ENCODE measurements at regions not wholly inside any gene's neighbourhood (a gene's known extent, or its start where the extent isn't known, plus 50 kb on each side); places are given as distances from the start of the nearest gene placed in this dataset.

DNA sequence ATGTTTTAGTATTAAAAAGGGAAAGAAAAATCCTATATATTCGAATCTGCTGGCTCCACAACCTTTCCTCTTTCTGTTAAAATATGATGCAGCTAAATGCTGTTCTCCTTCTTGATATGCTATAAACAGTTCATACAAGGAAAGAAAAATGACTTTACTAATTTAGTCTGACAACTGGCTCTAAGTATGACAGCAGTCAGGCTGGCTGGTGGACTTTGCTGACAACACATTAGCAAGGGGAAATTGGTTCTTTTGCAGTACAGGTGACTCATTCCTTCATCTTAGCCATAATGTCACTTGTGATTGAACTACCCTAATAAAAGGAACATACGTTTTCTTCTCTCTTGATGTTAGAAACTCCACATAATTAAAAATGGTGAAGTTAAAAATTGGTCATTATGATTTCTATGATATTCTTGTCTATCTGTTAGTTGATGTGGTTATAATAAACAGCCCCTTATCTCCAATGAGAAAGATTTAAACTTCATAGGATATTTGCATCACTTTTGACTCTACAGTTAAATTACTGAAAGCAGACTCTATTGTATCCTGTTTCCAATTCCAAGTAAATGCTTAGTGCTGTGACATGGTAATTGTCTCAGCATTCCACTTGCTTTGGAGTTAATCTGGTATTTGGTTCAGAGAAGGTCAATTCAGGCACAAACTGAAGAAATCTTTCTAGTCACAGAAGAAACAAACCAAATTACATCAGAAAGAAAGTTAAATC lies 315.3 kb upstream of the GULP1 start:
- Mint-ChIP-seq H3K4me1 (ENCODE audit: low read depth) (no peaks in the 10 kb centered on the region), H3K36me3 (ENCODE audit: insufficient read depth) (no peaks in the 10 kb centered on the region), H3K27me3 (ENCODE audit: low read depth) (no peaks in the 10 kb centered on the region), H3K9me3 (no peaks in the 10 kb centered on the region), H3K4me3 (no peak overlapping the region)
- DNase-seq (no peak), ATAC-seq (no peak)

DNA sequence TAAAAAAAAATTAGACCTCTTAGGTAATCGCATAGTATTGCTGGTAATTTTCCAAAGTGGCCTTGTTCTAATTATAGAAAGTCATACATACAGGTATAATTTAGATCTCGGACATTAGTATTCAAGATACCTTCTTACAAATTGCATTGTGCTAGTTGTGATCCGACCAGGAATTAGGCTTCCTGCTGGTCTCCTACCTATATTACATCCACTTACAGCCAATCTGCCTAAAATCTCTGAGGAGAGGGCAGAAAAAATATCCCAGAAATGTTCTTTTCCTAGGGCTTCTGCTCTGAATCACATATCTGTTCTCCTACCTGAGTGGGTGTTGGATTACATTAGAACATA lies 314.7 kb upstream of the GULP1 start:
- H3K9me3 Mint-ChIP-seq, result no peaks in the 10 kb centered on the region
- ATAC-seq (no peak), DNase-seq (no peak)
- H3K4me1 Mint-ChIP-seq (ENCODE audit: low read depth), result no peaks in the 10 kb centered on the region
- no peaks in the 10 kb centered on the region for H3K36me3 Mint-ChIP-seq (ENCODE audit: insufficient read depth)
- no peaks in the 10 kb centered on the region for H3K27me3 Mint-ChIP-seq (ENCODE audit: low read depth)
- no peak overlapping the region for H3K4me3 Mint-ChIP-seq

DNA sequence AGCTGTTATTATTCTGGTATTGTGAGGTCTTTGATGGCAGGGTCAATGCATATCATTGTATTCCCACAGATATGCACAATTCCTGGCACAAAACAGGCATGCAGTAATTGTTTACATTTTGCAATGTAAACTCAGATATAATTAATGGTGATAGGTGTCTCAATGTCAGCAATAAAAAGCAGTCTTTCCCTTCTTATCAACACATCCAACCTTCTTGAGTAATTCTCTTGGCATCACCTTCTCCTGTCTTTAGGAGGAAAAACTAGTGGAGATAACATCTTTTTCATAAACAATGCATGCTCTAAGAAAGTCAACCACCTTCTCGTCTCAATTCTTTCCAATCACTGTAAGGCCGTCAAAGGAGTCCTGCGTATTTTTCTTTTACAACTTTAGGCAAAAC lies 313.3 kb upstream of the GULP1 start:
- no peak overlapping the region for H3K4me3 Mint-ChIP-seq
- no peaks in the 10 kb centered on the region for H3K36me3 Mint-ChIP-seq (ENCODE audit: insufficient read depth)
- no peaks in the 10 kb centered on the region for H3K27me3 Mint-ChIP-seq (ENCODE audit: low read depth)
- no peaks in the 10 kb centered on the region for H3K4me1 Mint-ChIP-seq (ENCODE audit: low read depth)
- ATAC-seq (no peak), DNase-seq (no peak)
- H3K9me3 Mint-ChIP-seq, result no peaks in the 10 kb centered on the region

DNA sequence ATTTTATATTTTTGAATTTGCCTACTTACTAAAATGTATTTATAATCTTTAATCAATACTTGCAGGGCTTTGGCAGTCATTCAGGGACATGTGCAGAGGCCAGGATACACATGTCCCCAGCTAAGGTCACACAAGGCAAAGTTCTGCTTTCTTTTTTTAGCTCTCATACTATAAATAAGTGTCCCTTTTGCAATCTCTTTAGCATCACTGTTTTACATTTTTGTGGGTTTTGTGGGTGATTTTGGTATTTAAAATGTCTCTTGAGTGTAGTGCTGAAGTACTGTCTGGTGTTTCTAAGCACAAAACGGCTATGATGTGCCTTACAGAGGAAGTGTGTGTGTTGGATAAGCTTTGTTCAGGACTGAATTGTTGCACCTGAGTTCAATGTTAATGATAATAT lies 309.0 kb upstream of the GULP1 start:
- no peak for ATAC-seq
- Mint-ChIP-seq H3K4me1 (ENCODE audit: low read depth) (no peaks in the 10 kb centered on the region), H3K9me3 (no peaks in the 10 kb centered on the region), H3K27me3 (ENCODE audit: low read depth) (no peaks in the 10 kb centered on the region), H3K36me3 (ENCODE audit: insufficient read depth) (no peaks in the 10 kb centered on the region), H3K4me3 (no peak overlapping the region)
- no peak for DNase-seq

DNA sequence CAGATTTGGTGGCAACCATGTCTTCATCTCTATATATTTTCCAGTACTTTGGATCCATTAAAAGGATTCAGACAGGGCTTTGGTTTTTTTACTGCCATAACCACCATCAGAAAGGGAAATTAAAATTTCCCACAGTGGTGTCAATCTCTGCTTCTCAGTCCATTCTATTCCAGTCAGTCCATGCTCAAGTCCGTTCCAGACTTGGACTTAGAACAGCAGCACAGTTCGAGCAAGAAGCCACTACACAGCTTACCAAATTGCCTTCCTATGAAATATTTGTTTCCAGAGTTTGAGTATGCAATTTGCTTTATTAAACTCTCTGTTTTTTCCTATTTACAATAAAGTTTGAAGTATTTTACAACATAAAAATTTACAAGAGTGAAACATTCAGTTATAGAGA lies 306.5 kb upstream of the GULP1 start:
- H3K9me3 Mint-ChIP-seq, result no peaks in the 10 kb centered on the region
- no peaks in the 10 kb centered on the region for H3K36me3 Mint-ChIP-seq (ENCODE audit: insufficient read depth)
- H3K27me3 Mint-ChIP-seq (ENCODE audit: low read depth), result no peaks in the 10 kb centered on the region
- DNase-seq, result no peak
- H3K4me1 Mint-ChIP-seq (ENCODE audit: low read depth), result peaks cover 5% of the 10 kb centered on the region
- H3K4me3 Mint-ChIP-seq, result no peak overlapping the region
- no peak for ATAC-seq

DNA sequence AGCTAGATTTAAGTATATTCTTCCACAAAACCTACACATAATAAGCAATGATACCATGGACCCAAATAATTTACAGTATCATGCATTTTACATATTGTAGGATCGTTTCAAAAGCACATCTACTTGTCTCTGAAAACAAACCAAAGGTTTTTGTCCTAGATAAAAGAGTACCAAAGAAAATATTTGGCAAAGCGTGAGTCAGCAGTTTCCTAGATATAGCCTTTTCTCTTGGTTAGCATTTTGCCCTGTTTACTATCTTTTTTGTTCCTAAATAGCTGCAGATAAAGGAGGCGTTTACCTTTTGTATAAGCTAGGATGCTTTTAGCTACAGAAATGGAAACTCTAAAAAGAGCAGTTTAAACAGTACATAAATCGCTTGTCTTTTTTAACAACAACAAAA lies 305.8 kb upstream of the GULP1 start:
- peaks cover 8% of the 10 kb centered on the region for H3K4me1 Mint-ChIP-seq (ENCODE audit: low read depth)
- no peak for ATAC-seq
- H3K36me3 Mint-ChIP-seq (ENCODE audit: insufficient read depth), result no peaks in the 10 kb centered on the region
- H3K27me3 Mint-ChIP-seq (ENCODE audit: low read depth), result no peaks in the 10 kb centered on the region
- DNase-seq, result no peak
- H3K9me3 Mint-ChIP-seq, result no peaks in the 10 kb centered on the region
- H3K4me3 Mint-ChIP-seq, result no peak overlapping the region

DNA sequence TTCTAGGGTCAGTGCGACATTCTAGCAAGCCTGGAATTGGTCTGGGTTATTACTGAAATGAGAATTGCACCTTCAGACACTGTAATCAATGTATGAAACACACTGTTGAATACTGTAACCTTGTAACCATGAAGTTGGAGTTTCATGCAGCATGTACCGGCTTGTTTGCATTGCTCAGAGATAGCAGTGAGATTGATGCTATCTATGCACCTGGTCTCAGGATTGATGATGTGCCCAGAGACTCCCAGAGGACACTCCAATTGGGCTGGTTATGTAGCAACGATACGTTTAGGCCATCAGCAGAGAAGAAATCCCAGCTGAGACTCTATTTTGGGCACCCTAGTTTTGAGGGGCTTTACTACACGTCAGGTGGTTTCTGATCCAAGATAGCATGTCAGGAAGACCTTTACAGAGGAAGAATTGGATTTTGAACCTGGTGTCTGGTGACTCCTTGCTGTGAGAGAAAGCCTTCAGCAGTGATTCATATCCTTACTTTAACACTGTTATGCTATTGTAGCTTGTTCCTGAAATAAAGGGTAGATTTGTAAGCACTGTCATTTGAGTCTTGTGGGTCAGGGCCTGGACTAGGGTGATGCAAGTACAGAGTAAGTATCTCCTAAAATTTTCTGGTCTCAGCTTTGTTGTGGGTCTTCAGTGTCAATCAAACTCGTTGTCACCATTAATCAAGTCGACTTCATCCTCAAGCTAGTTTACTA lies 305.1 kb upstream of the GULP1 start:
- Mint-ChIP-seq H3K9me3 (peaks cover 2% of the 10 kb centered on the region), H3K27me3 (ENCODE audit: low read depth) (no peaks in the 10 kb centered on the region), H3K4me1 (ENCODE audit: low read depth) (peaks cover 8% of the 10 kb centered on the region), H3K4me3 (no peak overlapping the region), H3K36me3 (ENCODE audit: insufficient read depth) (no peaks in the 10 kb centered on the region)
- DNase-seq (no peak), ATAC-seq (no peak)

DNA sequence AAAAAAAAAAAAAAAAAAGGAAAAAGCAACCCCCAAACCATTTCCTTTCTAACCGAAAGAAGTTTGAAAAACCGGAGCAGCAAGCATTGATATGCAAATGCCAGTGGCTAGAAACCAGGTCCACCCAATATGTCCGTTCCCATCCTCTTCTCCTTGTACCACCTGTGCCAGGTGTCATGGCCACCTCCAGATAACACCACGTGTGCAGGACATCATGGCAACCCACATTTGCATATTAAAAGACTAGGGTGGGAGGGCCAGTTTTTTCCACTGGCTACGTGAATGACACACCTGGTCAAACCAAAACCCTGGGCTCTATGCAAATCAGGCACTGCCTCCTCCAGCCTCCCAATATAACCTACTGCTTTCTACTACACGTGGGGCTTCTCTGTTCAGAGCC lies 303.3 kb upstream of the GULP1 start:
- H3K9me3 Mint-ChIP-seq, result peaks cover 2% of the 10 kb centered on the region
- H3K27me3 Mint-ChIP-seq (ENCODE audit: low read depth), result no peaks in the 10 kb centered on the region
- H3K4me1 Mint-ChIP-seq (ENCODE audit: low read depth), result peaks cover 8% of the 10 kb centered on the region
- no peak overlapping the region for H3K4me3 Mint-ChIP-seq
- DNase-seq (no peak), ATAC-seq (no peak)
- H3K36me3 Mint-ChIP-seq (ENCODE audit: insufficient read depth), result no peaks in the 10 kb centered on the region

DNA sequence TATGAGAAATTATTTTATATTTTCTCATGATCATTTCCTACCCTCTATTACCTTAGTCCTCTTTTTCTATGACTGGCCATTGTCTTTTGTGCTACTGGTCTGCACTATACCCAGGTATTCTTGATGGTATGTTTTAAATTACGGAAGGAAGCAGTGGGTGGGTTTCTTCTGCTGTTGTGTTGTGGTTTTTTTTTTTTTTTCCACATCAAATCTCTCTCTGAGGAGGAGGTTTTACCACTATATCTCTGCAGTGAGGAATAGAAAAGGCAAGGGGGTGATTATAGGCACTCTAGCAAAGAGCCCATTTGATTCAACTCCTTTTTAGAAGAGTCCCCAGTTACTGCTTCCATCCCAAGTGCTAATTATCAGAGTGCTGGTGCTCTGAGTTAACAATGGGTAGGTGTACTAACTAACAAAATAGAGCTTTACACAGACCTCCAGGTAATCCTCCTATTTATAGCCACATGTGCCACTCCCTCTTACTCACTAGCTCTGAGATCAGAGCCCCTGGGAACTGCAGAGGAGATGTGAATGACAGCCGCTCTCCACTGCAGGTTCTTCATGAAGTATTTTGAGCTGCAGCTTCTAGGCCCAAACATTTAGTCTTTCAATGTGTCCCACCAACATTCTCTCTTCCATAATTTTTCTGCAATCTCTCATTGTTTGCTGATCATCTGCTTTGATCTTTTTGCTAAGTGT lies 301.6 kb upstream of the GULP1 start:
- Mint-ChIP-seq H3K9me3 (peaks cover 2% of the 10 kb centered on the region), H3K4me3 (no peak overlapping the region), H3K36me3 (ENCODE audit: insufficient read depth) (no peaks in the 10 kb centered on the region), H3K4me1 (ENCODE audit: low read depth) (peaks cover 8% of the 10 kb centered on the region), H3K27me3 (ENCODE audit: low read depth) (no peaks in the 10 kb centered on the region)
- ATAC-seq (no peak), DNase-seq (no peak)

DNA sequence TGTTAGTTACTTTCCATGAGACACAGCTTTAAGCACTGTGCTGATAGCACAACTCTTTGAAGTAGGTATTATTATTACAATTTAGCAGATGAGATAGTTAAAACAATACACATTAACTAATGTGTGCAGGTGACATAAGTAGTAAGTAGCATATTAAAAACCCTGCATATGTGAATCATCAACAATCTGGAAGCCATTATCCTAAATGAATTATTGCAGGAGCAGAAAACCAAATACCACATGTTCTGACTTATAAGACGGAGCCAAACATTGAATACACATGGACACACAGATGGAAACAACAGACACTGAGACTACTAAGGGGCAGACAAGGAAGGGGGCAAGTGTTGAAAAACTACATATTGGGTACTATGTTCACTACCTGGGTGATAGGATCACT lies 300.3 kb upstream of the GULP1 start:
- peaks cover 2% of the 10 kb centered on the region for H3K9me3 Mint-ChIP-seq
- no peaks in the 10 kb centered on the region for H3K36me3 Mint-ChIP-seq (ENCODE audit: insufficient read depth)
- ATAC-seq (no peak), DNase-seq (no peak)
- H3K4me3 Mint-ChIP-seq, result no peak overlapping the region
- peaks cover 8% of the 10 kb centered on the region for H3K4me1 Mint-ChIP-seq (ENCODE audit: low read depth)
- no peaks in the 10 kb centered on the region for H3K27me3 Mint-ChIP-seq (ENCODE audit: low read depth)

DNA sequence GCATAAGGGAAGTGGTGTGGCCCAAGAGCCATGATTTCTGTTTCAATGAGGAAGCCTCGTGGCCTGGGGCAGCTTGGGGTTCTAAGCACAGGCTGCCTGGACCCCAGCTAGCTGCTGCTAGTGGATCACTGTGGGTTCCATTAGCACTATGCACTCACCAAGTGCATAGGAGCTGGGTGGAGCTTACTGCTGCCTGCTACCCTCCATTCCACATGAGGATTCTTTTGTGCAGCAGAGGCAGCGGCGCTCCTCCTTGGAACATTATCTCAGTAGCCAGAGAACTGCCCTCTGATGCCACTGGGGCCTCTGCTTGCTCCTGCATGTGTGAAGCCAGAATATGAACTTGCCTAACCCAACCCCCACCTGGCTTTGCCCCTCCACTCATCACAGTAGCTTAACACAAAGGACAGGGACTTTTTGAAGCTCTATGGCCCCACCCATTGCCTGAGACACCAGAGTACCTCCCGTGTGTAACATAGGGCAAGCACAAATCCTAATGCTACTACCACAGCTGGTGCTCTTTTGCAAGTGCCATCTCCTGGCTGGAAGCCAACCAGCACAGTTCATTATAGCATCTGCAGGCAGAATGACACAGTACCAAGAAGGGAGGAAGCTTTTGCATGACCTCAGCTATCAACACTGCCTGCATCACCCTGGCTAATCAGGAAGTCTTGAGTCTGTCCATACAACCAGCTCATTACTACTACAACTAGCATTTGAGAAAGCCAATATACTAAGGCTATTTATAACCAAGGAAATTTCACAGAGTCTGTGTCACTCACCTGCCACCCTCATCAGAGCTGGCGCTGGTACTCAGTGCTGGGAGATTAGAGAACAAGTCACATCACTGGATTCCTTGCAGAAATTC lies 297.0 kb upstream of the GULP1 start:
- H3K4me1 Mint-ChIP-seq (ENCODE audit: low read depth), result peaks cover 6% of the 10 kb centered on the region
- no peak for ATAC-seq
- H3K4me3 Mint-ChIP-seq, result no peak overlapping the region
- no peaks in the 10 kb centered on the region for H3K27me3 Mint-ChIP-seq (ENCODE audit: low read depth)
- no peaks in the 10 kb centered on the region for H3K36me3 Mint-ChIP-seq (ENCODE audit: insufficient read depth)
- no peak for DNase-seq
- peaks cover 2% of the 10 kb centered on the region for H3K9me3 Mint-ChIP-seq

DNA sequence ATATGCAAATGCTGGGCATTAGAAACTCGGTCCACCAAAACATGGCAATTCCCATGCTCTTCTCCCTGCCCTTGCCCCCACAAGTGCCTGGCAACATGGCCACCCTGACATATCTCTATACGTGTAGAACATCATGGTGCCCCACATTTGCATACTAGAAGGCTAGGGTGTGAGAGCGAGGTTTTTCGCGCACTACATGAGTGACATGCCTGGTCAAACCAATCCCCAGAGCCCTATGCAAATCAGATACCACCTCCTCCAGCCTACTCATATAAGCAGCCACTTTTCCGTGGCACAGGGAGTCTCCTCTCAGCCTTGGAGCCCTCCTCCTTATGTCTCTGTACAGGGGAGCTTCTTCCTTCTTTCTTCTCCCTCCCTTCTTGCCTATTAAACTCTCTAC lies 296.1 kb upstream of the GULP1 start:
- ATAC-seq (no peak), DNase-seq (no peak)
- peaks cover 2% of the 10 kb centered on the region for H3K9me3 Mint-ChIP-seq
- no peaks in the 10 kb centered on the region for H3K36me3 Mint-ChIP-seq (ENCODE audit: insufficient read depth)
- no peaks in the 10 kb centered on the region for H3K4me1 Mint-ChIP-seq (ENCODE audit: low read depth)
- no peaks in the 10 kb centered on the region for H3K27me3 Mint-ChIP-seq (ENCODE audit: low read depth)
- no peak overlapping the region for H3K4me3 Mint-ChIP-seq

DNA sequence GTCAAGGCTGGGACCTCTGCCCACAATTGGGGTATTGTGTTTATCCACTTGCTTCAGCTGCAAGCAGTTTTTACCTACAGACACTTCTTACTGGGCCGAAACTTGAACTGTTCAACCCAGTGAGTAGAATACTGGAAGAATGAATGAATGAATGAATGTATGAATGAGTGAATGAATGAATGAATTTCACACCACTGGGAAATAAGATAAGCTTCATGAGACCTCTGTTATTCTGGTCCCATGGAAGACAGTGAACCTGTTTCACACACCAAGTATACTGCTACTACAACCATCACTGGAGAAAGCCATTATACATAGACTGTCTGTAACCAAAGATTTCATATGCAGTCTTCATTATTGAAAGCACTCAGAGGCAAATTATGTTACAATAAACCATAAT lies 295.0 kb upstream of the GULP1 start:
- Mint-ChIP-seq H3K9me3 (no peaks in the 10 kb centered on the region), H3K4me3 (no peak overlapping the region), H3K27me3 (ENCODE audit: low read depth) (no peaks in the 10 kb centered on the region), H3K4me1 (ENCODE audit: low read depth) (no peaks in the 10 kb centered on the region), H3K36me3 (ENCODE audit: insufficient read depth) (no peaks in the 10 kb centered on the region)
- ATAC-seq (no peak), DNase-seq (no peak)

DNA sequence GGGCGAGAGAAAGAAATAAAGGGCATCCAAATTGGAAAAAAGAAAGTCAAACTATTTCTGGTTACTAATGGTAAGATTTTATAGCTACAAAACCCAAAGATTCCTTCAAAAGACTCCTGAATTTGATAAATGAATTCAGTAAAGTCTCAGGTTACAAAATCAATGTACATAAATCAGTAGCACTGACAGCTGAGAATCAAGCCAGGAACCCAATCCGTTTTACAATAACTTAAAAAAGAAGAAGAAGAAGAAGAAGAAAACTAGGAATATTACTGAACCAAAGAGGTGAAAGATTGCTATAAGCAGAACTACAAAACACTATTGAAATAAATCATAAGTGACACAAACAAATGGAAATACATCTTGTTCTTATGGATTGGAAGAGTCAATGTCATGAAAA lies 291.5 kb upstream of the GULP1 start:
- ATAC-seq, result no peak
- no peaks in the 10 kb centered on the region for H3K4me1 Mint-ChIP-seq (ENCODE audit: low read depth)

More for the DNA sequence above, 291.5 kb upstream of the GULP1 start:
- no peaks in the 10 kb centered on the region for H3K9me3 Mint-ChIP-seq
- DNase-seq, result no peak
- H3K36me3 Mint-ChIP-seq (ENCODE audit: insufficient read depth), result no peaks in the 10 kb centered on the region
- no peak overlapping the region for H3K4me3 Mint-ChIP-seq
- H3K27me3 Mint-ChIP-seq (ENCODE audit: low read depth), result no peaks in the 10 kb centered on the region
